ENCODE measurements at regions not wholly inside any gene's neighbourhood (a gene's known extent, or its start where the extent isn't known, plus 50 kb on each side); places are given as distances from the start of the nearest gene placed in this dataset.

DNA sequence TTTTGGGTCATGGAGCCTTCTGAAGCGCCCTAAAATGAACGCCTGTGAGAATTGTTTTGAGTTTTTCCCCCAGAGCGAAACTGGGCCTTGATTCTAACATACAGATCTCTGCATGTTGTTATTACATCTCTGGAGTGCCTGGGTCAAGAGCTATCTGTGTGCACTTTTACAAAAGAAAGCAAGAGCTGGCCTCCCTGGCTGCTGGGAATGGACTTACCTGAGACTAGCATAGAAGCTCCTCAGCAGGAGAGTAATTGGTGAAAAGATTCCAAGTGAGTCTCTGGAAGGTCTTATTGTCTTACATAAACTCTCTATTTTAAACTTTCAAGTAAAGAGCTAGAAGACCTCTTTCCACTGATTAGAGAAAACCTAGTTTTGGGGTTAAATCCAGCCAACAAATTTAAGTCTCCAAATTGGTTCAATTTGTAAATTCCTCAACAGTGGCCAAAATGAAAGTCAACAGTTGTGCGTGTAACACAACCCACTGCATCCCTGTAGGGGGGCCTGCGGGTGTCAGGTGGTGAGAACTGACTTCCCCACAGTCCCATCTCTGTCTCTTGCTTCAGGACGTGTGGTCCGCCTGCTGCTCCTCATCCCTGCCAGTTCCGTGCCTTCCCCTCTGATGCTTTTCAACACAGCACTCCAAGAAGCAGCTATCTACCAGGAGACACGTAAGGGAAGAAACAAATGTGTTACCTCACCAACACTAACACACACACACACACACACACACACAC, 206.1 kb downstream of the SH3BP4 start:
- Histone ChIP-seq H3K4me2 (no peak overlapping the region), H3K36me3 (replicated peaks; ENCODE audit: insufficient read depth, low read depth) (no peaks in the 10 kb centered on the region), H3K27me3 (no peaks in the 10 kb centered on the region), H3K4me1 (ENCODE audit: insufficient read depth) (no peaks in the 10 kb centered on the region), H3K4me3 (no peak overlapping the region), H3K9me2 (replicated peaks; ENCODE audit: insufficient read depth) (no peaks in the 10 kb centered on the region), H4K20me1 (ENCODE audit: insufficient read depth, poor library complexity, severe bottlenecking) (no peaks in the 10 kb centered on the region), H3K9me3 (ENCODE audit: low read depth) (no peaks in the 10 kb centered on the region), H3K27ac (no peak overlapping the region), H3K79me2 (no peaks in the 10 kb centered on the region), H2AFZ (no peak overlapping the region)
- TF ChIP-seq EZH2 (IDR thresholded peaks at IDR 0.05; ENCODE audit: borderline replicate concordance): no peak
- TF ChIP-seq EZH2phosphoT487 (IDR thresholded peaks at IDR 0.05; ENCODE audit: low read depth, severe bottlenecking, unreplicated experiment): no peak
- TF ChIP-seq, protein P1, sequence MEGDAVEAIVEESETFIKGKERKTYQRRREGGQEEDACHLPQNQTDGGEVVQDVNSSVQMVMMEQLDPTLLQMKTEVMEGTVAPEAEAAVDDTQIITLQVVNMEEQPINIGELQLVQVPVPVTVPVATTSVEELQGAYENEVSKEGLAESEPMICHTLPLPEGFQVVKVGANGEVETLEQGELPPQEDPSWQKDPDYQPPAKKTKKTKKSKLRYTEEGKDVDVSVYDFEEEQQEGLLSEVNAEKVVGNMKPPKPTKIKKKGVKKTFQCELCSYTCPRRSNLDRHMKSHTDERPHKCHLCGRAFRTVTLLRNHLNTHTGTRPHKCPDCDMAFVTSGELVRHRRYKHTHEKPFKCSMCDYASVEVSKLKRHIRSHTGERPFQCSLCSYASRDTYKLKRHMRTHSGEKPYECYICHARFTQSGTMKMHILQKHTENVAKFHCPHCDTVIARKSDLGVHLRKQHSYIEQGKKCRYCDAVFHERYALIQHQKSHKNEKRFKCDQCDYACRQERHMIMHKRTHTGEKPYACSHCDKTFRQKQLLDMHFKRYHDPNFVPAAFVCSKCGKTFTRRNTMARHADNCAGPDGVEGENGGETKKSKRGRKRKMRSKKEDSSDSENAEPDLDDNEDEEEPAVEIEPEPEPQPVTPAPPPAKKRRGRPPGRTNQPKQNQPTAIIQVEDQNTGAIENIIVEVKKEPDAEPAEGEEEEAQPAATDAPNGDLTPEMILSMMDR (IDR thresholded peaks at IDR 0.05; ENCODE audit: poor library complexity): no peak
- WGBS (ENCODE audit: low lambda C conversion rate, missing lambda C conversion rate): 84% methylated on average over 9 of the region's 9 CpGs
- DNase-seq (ENCODE audit: low spot score): no peak

DNA sequence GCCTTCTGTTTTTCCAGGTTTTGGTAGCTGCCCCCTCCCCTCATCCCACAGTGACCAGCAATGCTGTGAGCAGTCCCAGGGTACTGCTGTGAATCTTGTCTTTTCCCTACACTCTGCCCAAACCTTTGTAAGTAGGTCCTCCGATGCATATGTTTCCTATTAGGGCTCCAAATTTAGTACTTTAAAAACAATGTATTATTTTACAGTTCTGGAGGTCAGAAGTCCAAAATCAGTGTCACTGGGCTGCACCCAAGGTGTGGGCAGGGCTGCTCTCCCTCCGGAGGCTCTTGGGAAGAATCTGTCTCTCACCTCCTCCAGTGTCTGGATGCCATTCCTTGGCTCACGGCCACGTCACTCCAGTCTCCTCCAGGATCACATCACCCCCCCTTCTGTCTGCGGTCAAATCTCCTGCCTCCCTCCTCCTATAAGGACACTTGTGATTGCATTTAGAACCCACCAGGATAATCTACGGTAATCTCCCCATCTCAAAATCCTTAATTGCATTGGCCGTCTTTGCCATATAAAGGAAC, 208.5 kb downstream of the SH3BP4 start:
- no peak for DNase-seq (ENCODE audit: low spot score)
- Histone ChIP-seq H3K27me3 (no peaks in the 10 kb centered on the region), H3K27ac (no peak overlapping the region), H3K4me2 (no peak overlapping the region), H3K4me1 (ENCODE audit: insufficient read depth) (no peaks in the 10 kb centered on the region), H3K36me3 (replicated peaks; ENCODE audit: insufficient read depth, low read depth) (no peaks in the 10 kb centered on the region), H3K9me3 (ENCODE audit: low read depth) (no peaks in the 10 kb centered on the region), H3K79me2 (no peaks in the 10 kb centered on the region), H4K20me1 (ENCODE audit: insufficient read depth, poor library complexity, severe bottlenecking) (no peaks in the 10 kb centered on the region), H2AFZ (no peak overlapping the region), H3K4me3 (no peak overlapping the region), H3K9me2 (replicated peaks; ENCODE audit: insufficient read depth) (no peaks in the 10 kb centered on the region)
- WGBS (ENCODE audit: low lambda C conversion rate, missing lambda C conversion rate): 70% methylated on average over 7 of the region's 7 CpGs
- TF ChIP-seq EZH2phosphoT487 (IDR thresholded peaks at IDR 0.05; ENCODE audit: low read depth, severe bottlenecking, unreplicated experiment) (no peak), EZH2 (IDR thresholded peaks at IDR 0.05; ENCODE audit: borderline replicate concordance) (no peak)
- TF ChIP-seq, protein P1 (IDR thresholded peaks at IDR 0.05; ENCODE audit: poor library complexity): no peak

DNA sequence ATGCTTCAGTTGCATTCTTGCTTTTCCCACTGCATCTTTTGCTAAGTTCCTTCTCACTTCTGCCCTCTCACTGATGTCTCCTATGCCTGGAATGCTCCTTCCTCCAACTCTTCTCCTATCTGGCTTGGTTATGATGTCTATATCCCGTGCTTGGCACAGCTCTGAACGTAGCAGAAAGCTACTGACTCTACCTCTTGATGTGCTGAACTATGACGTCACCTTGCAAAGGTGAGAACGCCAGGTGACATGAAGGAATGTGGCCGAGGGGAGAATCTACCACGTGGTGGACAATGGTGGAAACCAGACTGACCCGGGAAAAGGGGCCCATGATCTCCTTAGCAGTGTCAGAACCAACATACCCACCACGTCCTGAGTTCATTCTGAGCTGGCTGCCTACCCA, 209.7 kb downstream of the SH3BP4 start:
- Histone ChIP-seq H2AFZ (no peak overlapping the region), H3K4me2 (no peak overlapping the region), H3K79me2 (no peaks in the 10 kb centered on the region), H3K9me2 (replicated peaks; ENCODE audit: insufficient read depth) (no peaks in the 10 kb centered on the region), H3K4me3 (no peak overlapping the region), H3K36me3 (replicated peaks; ENCODE audit: insufficient read depth, low read depth) (no peaks in the 10 kb centered on the region), H3K4me1 (ENCODE audit: insufficient read depth) (no peaks in the 10 kb centered on the region), H3K27ac (no peak overlapping the region), H3K27me3 (no peaks in the 10 kb centered on the region), H4K20me1 (ENCODE audit: insufficient read depth, poor library complexity, severe bottlenecking) (no peaks in the 10 kb centered on the region), H3K9me3 (ENCODE audit: low read depth) (no peaks in the 10 kb centered on the region)
- TF ChIP-seq EZH2phosphoT487 (IDR thresholded peaks at IDR 0.05; ENCODE audit: low read depth, severe bottlenecking, unreplicated experiment) (no peak), EZH2 (IDR thresholded peaks at IDR 0.05; ENCODE audit: borderline replicate concordance) (no peak)
- TF ChIP-seq, protein P1 (IDR thresholded peaks at IDR 0.05; ENCODE audit: poor library complexity): no peak
- WGBS (ENCODE audit: low lambda C conversion rate, missing lambda C conversion rate): 91% methylated on average over 8 of the region's 8 CpGs
- DNase-seq (ENCODE audit: low spot score): no peak

Data from hepatocyte (in vitro differentiated cells).